ENCODE measurements at regions not wholly inside any gene's neighbourhood (a gene's known extent, or its start where the extent isn't known, plus 50 kb on each side); places are given as distances from the start of the nearest gene placed in this dataset.

DNA sequence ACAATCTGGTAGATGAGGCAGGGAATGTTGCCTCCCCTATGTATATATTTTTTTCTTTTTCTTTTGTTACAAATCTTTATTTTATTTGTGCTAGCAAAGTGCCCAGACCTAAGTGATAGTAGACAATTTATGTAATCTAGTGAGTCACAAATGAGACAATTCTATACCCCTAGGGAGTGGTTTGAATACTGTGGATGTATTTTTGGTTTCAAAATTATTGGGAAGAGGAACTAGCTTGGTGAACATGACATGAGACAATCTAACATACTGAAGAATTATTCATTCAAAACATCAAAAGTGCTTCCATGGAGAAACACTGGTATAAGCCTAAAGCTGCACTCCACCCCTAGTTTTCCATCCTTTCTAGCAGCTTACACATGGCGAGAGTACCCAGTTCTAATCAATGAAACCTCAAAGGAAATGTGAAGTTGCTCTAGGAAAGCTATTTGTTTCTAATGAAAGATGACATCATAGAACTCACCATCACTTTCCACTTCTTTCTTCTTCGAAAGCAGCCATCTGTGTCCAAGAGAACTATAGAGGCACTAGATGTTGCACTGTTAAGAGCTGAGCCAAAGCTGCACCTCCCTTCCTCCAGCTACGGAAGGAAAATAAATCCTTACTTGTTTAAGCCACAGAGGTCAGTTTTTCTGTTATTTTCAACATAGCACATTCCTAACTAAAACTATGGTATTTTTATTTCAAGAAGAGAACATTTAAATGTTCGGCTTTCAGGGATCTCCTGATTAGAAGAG lies 764.6 kb downstream of the LTN1 start:
- no peaks in the 10 kb centered on the region for H3K9me2 ChIP-seq (replicated peaks; ENCODE audit: low read depth, low read length)
- H3K9ac ChIP-seq (ENCODE audit: low read depth, low read length, poor library complexity, severe bottlenecking) = no peak overlapping the region
- H3K79me2 ChIP-seq (ENCODE audit: insufficient read depth, low read length) = no peaks in the 10 kb centered on the region
- H3F3A ChIP-seq (ENCODE audit: low read depth) = no peaks in the 10 kb centered on the region
- H3K36me3 ChIP-seq (ENCODE audit: insufficient read depth, low read length) = no peaks in the 10 kb centered on the region
- H4K20me1 ChIP-seq (ENCODE audit: insufficient read depth, low read length, poor library complexity, severe bottlenecking) = no peaks in the 10 kb centered on the region
- no peak overlapping the region for H2AFZ ChIP-seq (ENCODE audit: low read length)
- no peak overlapping the region for H3K4me3 ChIP-seq (ENCODE audit: low read length, poor library complexity, severe bottlenecking)
- no peaks in the 10 kb centered on the region for H3K4me1 ChIP-seq (ENCODE audit: insufficient read depth, low read length, poor library complexity, severe bottlenecking)
- H3K27me3 ChIP-seq (ENCODE audit: insufficient read depth, low read length, poor library complexity, severe bottlenecking) = no peaks in the 10 kb centered on the region
- TF ChIP-seq CTCF (conservative IDR thresholded peaks at IDR 0.05; ENCODE audit: low read length) (no peak), EZH2phosphoT487 (IDR thresholded peaks at IDR 0.05; ENCODE audit: borderline replicate concordance) (no peak)
- H3K4me2 ChIP-seq (ENCODE audit: low read depth, low read length, poor library complexity, severe bottlenecking) = no peak overlapping the region
- H3K9me3 ChIP-seq (ENCODE audit: insufficient read depth, low read depth, low read length) = no peaks in the 10 kb centered on the region; the same call in 1 of the 2 replicates

- H3K4me2 ChIP-seq (ENCODE audit: low read depth, low read length, poor library complexity, severe bottlenecking) = no peak overlapping the region
- no peaks in the 10 kb centered on the region for H3K79me2 ChIP-seq (ENCODE audit: insufficient read depth, low read length)
- H3K36me3 ChIP-seq (ENCODE audit: insufficient read depth, low read length) = no peaks in the 10 kb centered on the region
- no peaks in the 10 kb centered on the region for H3K4me1 ChIP-seq (ENCODE audit: insufficient read depth, low read length, poor library complexity, severe bottlenecking)
- no peak overlapping the region for H2AFZ ChIP-seq (ENCODE audit: low read length)
- no peaks in the 10 kb centered on the region for H3K9me2 ChIP-seq (replicated peaks; ENCODE audit: low read depth, low read length)
- no peaks in the 10 kb centered on the region for H3K27me3 ChIP-seq (ENCODE audit: insufficient read depth, low read length, poor library complexity, severe bottlenecking)
- no peaks in the 10 kb centered on the region for H3F3A ChIP-seq (ENCODE audit: low read depth)
- no peak overlapping the region for H3K4me3 ChIP-seq (ENCODE audit: low read length, poor library complexity, severe bottlenecking)
- no peak overlapping the region for H3K9ac ChIP-seq (ENCODE audit: low read depth, low read length, poor library complexity, severe bottlenecking)
- no peaks in the 10 kb centered on the region for H4K20me1 ChIP-seq (ENCODE audit: insufficient read depth, low read length, poor library complexity, severe bottlenecking)
- H3K9me3 ChIP-seq (ENCODE audit: insufficient read depth, low read depth, low read length) = no peaks in the 10 kb centered on the region; the same call in 1 of the 2 replicates
- TF ChIP-seq CTCF (conservative IDR thresholded peaks at IDR 0.05; ENCODE audit: low read length) (no peak), EZH2phosphoT487 (IDR thresholded peaks at IDR 0.05; ENCODE audit: borderline replicate concordance) (no peak)
Measured at GRCh38 chr21:28226563-28226962, 766.1 kb downstream of the LTN1 start.

- H3K4me1 ChIP-seq (ENCODE audit: insufficient read depth, low read length, poor library complexity, severe bottlenecking) = no peaks in the 10 kb centered on the region
- no peaks in the 10 kb centered on the region; the same call in 1 of the 2 replicates for H3K9me3 ChIP-seq (ENCODE audit: insufficient read depth, low read depth, low read length)
- no peak overlapping the region for H3K4me3 ChIP-seq (ENCODE audit: low read length, poor library complexity, severe bottlenecking)
- H3K9ac ChIP-seq (ENCODE audit: low read depth, low read length, poor library complexity, severe bottlenecking) = no peak overlapping the region
- no peak overlapping the region for H3K4me2 ChIP-seq (ENCODE audit: low read depth, low read length, poor library complexity, severe bottlenecking)
- H3K79me2 ChIP-seq (ENCODE audit: insufficient read depth, low read length) = no peaks in the 10 kb centered on the region
- no peaks in the 10 kb centered on the region for H3K27me3 ChIP-seq (ENCODE audit: insufficient read depth, low read length, poor library complexity, severe bottlenecking)
- no peaks in the 10 kb centered on the region for H3F3A ChIP-seq (ENCODE audit: low read depth)
- no peaks in the 10 kb centered on the region for H4K20me1 ChIP-seq (ENCODE audit: insufficient read depth, low read length, poor library complexity, severe bottlenecking)
- TF ChIP-seq CTCF (conservative IDR thresholded peaks at IDR 0.05; ENCODE audit: low read length) = no peak
- TF ChIP-seq EZH2phosphoT487 (IDR thresholded peaks at IDR 0.05; ENCODE audit: borderline replicate concordance) = no peak
- H3K9me2 ChIP-seq (replicated peaks; ENCODE audit: low read depth, low read length) = no peaks in the 10 kb centered on the region
- H3K36me3 ChIP-seq (ENCODE audit: insufficient read depth, low read length) = no peaks in the 10 kb centered on the region
- no peak overlapping the region for H2AFZ ChIP-seq (ENCODE audit: low read length)
Measured at GRCh38 chr21:28224191-28224726, 768.4 kb downstream of the LTN1 start.

Measured in Loucy (cell line).